NCI-H2107 treated with DMSO at 0.1 percent for 48 hours (cell line): ENCODE measurements at regions not wholly inside any gene's neighbourhood (a gene's known extent, or its start where the extent isn't known, plus 50 kb on each side); places are given as distances from the start of the nearest gene placed in this dataset.
"Not testable (repeated sequence)": the region's sequence is repeated elsewhere in the genome, so short reads cannot be mapped to it uniquely, and the experiment has no call there.

ENCODE experiments used
- DNase-seq: peaks from one replicate; lab custom pipeline; 2025; ENCODE audit not compliant: unreplicated experiment; lab: John Stamatoyannopoulos, UW

GRCh38 chr10:23493711-23494110, 54.8 kb downstream of the OTUD1 start:
- DNase-seq: no peak

GRCh38 chr10:23496727-23497126, 57.9 kb downstream of the OTUD1 start:
- DNase-seq: no peak

GRCh38 chr10:23499372-23500132, 60.7 kb downstream of the OTUD1 start:
- DNase-seq: no peak

- DNase-seq: no peak
These were observed 67.1 kb downstream of the OTUD1 start for GRCh38 chr10:23505797-23506465.

- no peak for DNase-seq
These were observed 73.6 kb downstream of the OTUD1 start for GRCh38 chr10:23512355-23513058.

GRCh38 chr10:23513621-23514020, 74.7 kb downstream of the OTUD1 start:
- not testable (repeated sequence) for DNase-seq

GRCh38 chr10:23514321-23514720, 75.4 kb downstream of the OTUD1 start:
- no peak for DNase-seq

GRCh38 chr10:23516530-23516929, 77.7 kb downstream of the OTUD1 start:
- DNase-seq: no peak

- DNase-seq: no peak
These were observed 78.3 kb downstream of the OTUD1 start for GRCh38 chr10:23517155-23517554.

GRCh38 chr10:23521735-23522134, 82.9 kb downstream of the OTUD1 start:
- no peak for DNase-seq

GRCh38 chr10:23522345-23522744, 83.5 kb downstream of the OTUD1 start:
- no peak for DNase-seq

- no peak for DNase-seq
These were observed 84.4 kb downstream of the OTUD1 start for GRCh38 chr10:23523251-23523650.

GRCh38 chr10:23525406-23525805, 86.5 kb downstream of the OTUD1 start:
- DNase-seq: no peak

- DNase-seq: no peak
These were observed 89.5 kb downstream of the OTUD1 start for GRCh38 chr10:23528419-23528818.

GRCh38 chr10:23529625-23530024, 90.8 kb downstream of the OTUD1 start:
- DNase-seq: no peak

- no peak for DNase-seq
These were observed 91.2 kb downstream of the OTUD1 start for GRCh38 chr10:23530079-23530478.

- DNase-seq: no peak
These were observed 94.3 kb downstream of the OTUD1 start for GRCh38 chr10:23533212-23533611.

- no peak for DNase-seq
These were observed 95.5 kb downstream of the OTUD1 start for GRCh38 chr10:23534326-23534725.

- no peak for DNase-seq
These were observed 95.9 kb downstream of the OTUD1 start for GRCh38 chr10:23534761-23535160.

- DNase-seq: no peak
These were observed 96.5 kb downstream of the OTUD1 start for GRCh38 chr10:23535381-23535780.

- no peak for DNase-seq
These were observed 100.1 kb downstream of the OTUD1 start for GRCh38 chr10:23538968-23539367.

GRCh38 chr10:23540401-23541030, 101.6 kb downstream of the OTUD1 start:
- DNase-seq: no peak
